Spleen (tissue), 11 donors: ENCODE measurements at regions not wholly inside any gene's neighbourhood (a gene's known extent, or its start where the extent isn't known, plus 50 kb on each side); places are given as distances from the start of the nearest gene placed in this dataset.

Source experiments
- DNase-seq: peaks from one replicate; pipeline ENCODE4 v3.0.0-alpha.2; 2020
- H3K27ac ChIP-seq, 8 donors: fragments of 200-600 bp; sonication (generic) in 7 of 8; 1 replicate in 4 of 8; 2 replicates in 4 of 8; pipeline versions ENCODE4 v1.5.0 to v1.8.0; 2016 to 2021; ENCODE audit warnings: inconsistent platforms in 4 of 8, mild to moderate bottlenecking in 4 of 8, moderate library complexity in 1 of 8
- H3K27me3 ChIP-seq, 7 donors: fragments of 200-600 bp; sonication (generic) in 6 of 7; replicated peaks in 1 of 7; 1 replicate in 4 of 7; 2 replicates in 3 of 7; pipeline versions ENCODE4 v1.5.0 to v1.8.0; 2016 to 2021; ENCODE audit warnings: inconsistent platforms in 3 of 7, mild to moderate bottlenecking in 1 of 7
- H3K36me3 ChIP-seq, 6 donors: fragments of 200-600 bp; sonication (generic) in 5 of 6; 1 replicate in 4 of 6; 2 replicates in 2 of 6; pipeline versions ENCODE4 v1.5.0 to v1.8.0; 2016 to 2021; ENCODE audit warnings: inconsistent platforms in 2 of 6
- H3K4me1 ChIP-seq, 6 donors: fragments of 200-600 bp; sonication (generic) in 5 of 6; 1 replicate in 3 of 6; 2 replicates in 3 of 6; pipeline versions ENCODE4 v1.5.0 to v1.8.0; 2016 to 2021; ENCODE audit warnings: inconsistent platforms in 3 of 6
- H3K4me3 ChIP-seq, 8 donors: fragments of 200-600 bp; sonication (generic) in 7 of 8; 1 replicate in 4 of 8; 2 replicates in 4 of 8; pipeline versions ENCODE4 v1.5.0 to v1.8.0; 2016 to 2021; ENCODE audit warnings: inconsistent platforms in 4 of 8, mild to moderate bottlenecking in 4 of 8, moderate library complexity in 2 of 8
- H3K9me3 ChIP-seq, 8 donors: fragments of 200-600 bp; sonication (generic) in 7 of 8; 1 replicate in 4 of 8; 2 replicates in 4 of 8; pipeline versions ENCODE4 v1.5.0 to v1.8.0; 2016 to 2021; ENCODE audit warnings: inconsistent platforms in 4 of 8
- CTCF ChIP-seq, 11 experiments: fragments of 200-600 bp in 7 of 11; fragments of 450-650 bp in 4 of 11; sonication (generic) in 4 of 11; IDR thresholded peaks in 8 of 11; conservative IDR thresholded peaks in 3 of 11; 1 replicate in 7 of 11; 2 replicates in 4 of 11; pipeline versions ENCODE4 v1.4.0 to v1.8.0; 2016 to 2021; ENCODE audit warnings: antibody characterized with exemption in 11 of 11, inconsistent platforms in 4 of 11, mild to moderate bottlenecking in 1 of 11
- POLR2A ChIP-seq, 3 donors: fragments of 450-650 bp; IDR thresholded peaks; one replicate each; pipeline ENCODE4 v1.5.1; 2017; ENCODE audit warnings: antibody characterized with exemption in 3 of 3, mild to moderate bottlenecking in 1 of 3
- POLR2AphosphoS5 ChIP-seq, 3 donors: sonication (generic); formaldehyde crosslinking; IDR thresholded peaks; one replicate each; pipeline ENCODE4 v1.5.1; 2017; ENCODE audit warnings: antibody characterized with exemption in 3 of 3
- WGBS, 5 donors: extraction: QIAGEN DNeasy Blood & Tissue Kit in 3 of 5; methylation state at CpG; one replicate each; pipeline versions ENCODE4 v1.1.5 to v1.1.7; 2013 to 2018; 5-methylcytosine and 5-hydroxymethylcytosine counted together
- intact Hi-C: fragments of 100-400 bp; cut with DNase I; formaldehyde crosslinking; loops from one replicate; pipeline ENCODE4 v1.15.0; 2023; ENCODE audit warnings: low total_unique reads
- donor health status: healthy with polysubstance abuse.
- donor health status: DM: no; HTN: no; CAD: no; lungs with moderate emphysema.
- donor health status: DM: no; HTN: no; CAD: no.
- donor health status: Bipolar disorder and iron deficiency.
- donor health status: healthy.
- donor health status: DM: no; HTN: no; CAD: no.
- donor health status: DM: yes; HTN: yes; CAD: no.

- no peak overlapping the region for H3K27ac ChIP-seq
- no peak overlapping the region for H3K4me3 ChIP-seq
- H3K27me3 ChIP-seq, result no peaks in the 10 kb centered on the region
- WGBS, 5 donors, result 70 to 92% (median 85%) methylated on average over 2 of the region's 2 CpGs
- no peaks in the 10 kb centered on the region for H3K4me1 ChIP-seq
- no peaks in the 10 kb centered on the region for H3K36me3 ChIP-seq
- TF ChIP-seq CTCF (IDR thresholded peaks at IDR 0.05 in 8 of 11, conservative IDR thresholded peaks at IDR 0.05 in 3 of 11) (no peak), POLR2AphosphoS5 (IDR thresholded peaks at IDR 0.05) (no peak), POLR2A (IDR thresholded peaks at IDR 0.05) (no peak)
- DNase-seq, result no peak
- intact Hi-C loops, result no loop called here
- no peaks in the 10 kb centered on the region for H3K9me3 ChIP-seq
These were observed 95.4 kb downstream of the BOD1L2 start for GRCh38 chr18:57242285-57242684.

GRCh38 chr18:57243624-57244179 lies 96.8 kb downstream of the BOD1L2 start:
- intact Hi-C loops, result no loop called here
- no peak for TF ChIP-seq CTCF (IDR thresholded peaks at IDR 0.05 in 8 of 11, conservative IDR thresholded peaks at IDR 0.05 in 3 of 11)
- TF ChIP-seq POLR2A (IDR thresholded peaks at IDR 0.05), result no peak
- 74 to 84% (median 82%) methylated on average over 8 of the region's 8 CpGs for WGBS, 5 donors

GRCh38 chr18:57249179-57249578 lies 102.3 kb downstream of the BOD1L2 start:
- intact Hi-C loops, result no loop called here
- H3K27ac ChIP-seq, result no peak overlapping the region
- WGBS, 5 donors, result 40 to 58% (median 49%) methylated on average over 6 to 7 of the region's 7 CpGs
- no peaks in the 10 kb centered on the region for H3K36me3 ChIP-seq
- DNase-seq, result no peak
- H3K27me3 ChIP-seq, result no peaks in the 10 kb centered on the region
- no peak for TF ChIP-seq POLR2AphosphoS5 (IDR thresholded peaks at IDR 0.05)
- no peaks in the 10 kb centered on the region for H3K9me3 ChIP-seq
- no peak overlapping the region for H3K4me3 ChIP-seq
- no peaks in the 10 kb centered on the region for H3K4me1 ChIP-seq

More at GRCh38 chr18:57243624-57244179, 96.8 kb downstream of the BOD1L2 start:
- no peak for DNase-seq
- Histone ChIP-seq H3K9me3 (no peaks in the 10 kb centered on the region), H3K27me3 (no peaks in the 10 kb centered on the region), H3K36me3 (no peaks in the 10 kb centered on the region), H3K4me1 (no peaks in the 10 kb centered on the region), H3K27ac (no peak overlapping the region), H3K4me3 (no peak overlapping the region)

- no peak for DNase-seq
- intact Hi-C loops, result no loop called here
- no peak overlapping the region for H3K4me3 ChIP-seq
- TF ChIP-seq POLR2AphosphoS5 (IDR thresholded peaks at IDR 0.05), result no peak
- TF ChIP-seq CTCF (IDR thresholded peaks at IDR 0.05 in 8 of 11, conservative IDR thresholded peaks at IDR 0.05 in 3 of 11), result no peak
- no peak for TF ChIP-seq POLR2A (IDR thresholded peaks at IDR 0.05)
- no peaks in the 10 kb centered on the region for H3K9me3 ChIP-seq
- 84 to 95% (median 88%) methylated on average over 3 of the region's 3 CpGs for WGBS, 5 donors
- H3K36me3 ChIP-seq, result no peaks in the 10 kb centered on the region
- H3K27me3 ChIP-seq, result no peaks in the 10 kb centered on the region
- no peaks in the 10 kb centered on the region for H3K4me1 ChIP-seq
- H3K27ac ChIP-seq, result no peak overlapping the region
These were observed 102.5 kb upstream of the ST8SIA3 start for GRCh38 chr18:57249883-57250282.

GRCh38 chr18:57251747-57252146 lies 100.6 kb upstream of the ST8SIA3 start:
- TF ChIP-seq POLR2AphosphoS5 (IDR thresholded peaks at IDR 0.05), result no peak
- no peak for TF ChIP-seq POLR2A (IDR thresholded peaks at IDR 0.05)
- TF ChIP-seq CTCF (IDR thresholded peaks at IDR 0.05 in 8 of 11, conservative IDR thresholded peaks at IDR 0.05 in 3 of 11), result no peak
- no peaks in the 10 kb centered on the region for H3K36me3 ChIP-seq
- H3K4me1 ChIP-seq, result no peaks in the 10 kb centered on the region
- no peak overlapping the region for H3K27ac ChIP-seq
- intact Hi-C loops, result no loop called here
- no peak for DNase-seq
- H3K9me3 ChIP-seq, result no peaks in the 10 kb centered on the region
- H3K27me3 ChIP-seq, result no peaks in the 10 kb centered on the region
- no peak overlapping the region for H3K4me3 ChIP-seq
- 92 to 97% (median 94%) methylated on average over 3 of the region's 3 CpGs for WGBS, 5 donors
